GM18868 (cell line): ENCODE measurements at regions not wholly inside any gene's neighbourhood (a gene's known extent, or its start where the extent isn't known, plus 50 kb on each side); places are given as distances from the start of the nearest gene placed in this dataset.
"Not testable (repeated sequence)": the region's sequence is repeated elsewhere in the genome, so short reads cannot be mapped to it uniquely, and the experiment has no call there.

Experiments
- ATAC-seq: cut with Tn5 transposase; IDR thresholded peaks from one replicate; pipeline ENCODE4 v1.9.1; 2021; ENCODE audit warnings: mild to moderate bottlenecking, moderate library complexity; ENCODE audit not compliant: unreplicated experiment

DNA sequence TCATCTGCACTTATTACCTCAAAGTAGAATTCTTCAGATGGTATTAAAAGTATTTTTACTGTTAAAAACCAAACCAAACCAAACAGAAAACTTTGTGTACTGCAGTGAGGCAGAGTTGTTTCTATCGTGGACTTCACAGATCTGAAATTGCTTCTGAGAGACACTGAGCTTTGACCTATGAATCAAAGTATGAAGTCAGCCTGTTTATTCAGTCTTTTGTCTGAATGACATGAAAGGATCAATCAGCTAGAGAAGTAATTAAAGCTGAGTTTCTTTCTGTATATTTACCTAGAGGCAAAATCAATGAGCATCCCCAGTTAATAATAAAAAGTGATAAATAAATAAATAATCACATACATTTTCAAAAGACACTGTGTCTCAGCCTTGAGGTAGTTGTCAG is 2121.0 kb downstream of the PCDH7 start:
- no peak for ATAC-seq

DNA sequence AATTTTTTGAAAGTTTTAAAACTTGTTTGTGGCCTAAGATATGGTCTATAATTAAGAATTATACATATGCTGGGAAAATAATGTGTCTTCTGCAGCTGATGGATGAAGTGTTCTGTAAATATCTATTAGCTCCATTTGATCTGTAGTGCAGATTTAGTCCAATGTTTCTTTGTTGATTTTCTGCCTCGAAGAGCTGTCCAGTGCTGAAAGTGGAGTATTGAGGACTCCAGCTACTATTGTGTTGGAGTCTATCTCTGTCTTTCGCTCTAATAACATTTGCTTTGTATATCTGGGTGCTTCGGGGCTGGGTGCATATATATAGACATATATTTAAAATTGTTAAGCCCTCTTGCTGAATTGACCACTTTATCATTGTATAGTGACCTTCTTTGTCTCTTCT is 2127.3 kb downstream of the PCDH7 start:
- ATAC-seq, result no peak

DNA sequence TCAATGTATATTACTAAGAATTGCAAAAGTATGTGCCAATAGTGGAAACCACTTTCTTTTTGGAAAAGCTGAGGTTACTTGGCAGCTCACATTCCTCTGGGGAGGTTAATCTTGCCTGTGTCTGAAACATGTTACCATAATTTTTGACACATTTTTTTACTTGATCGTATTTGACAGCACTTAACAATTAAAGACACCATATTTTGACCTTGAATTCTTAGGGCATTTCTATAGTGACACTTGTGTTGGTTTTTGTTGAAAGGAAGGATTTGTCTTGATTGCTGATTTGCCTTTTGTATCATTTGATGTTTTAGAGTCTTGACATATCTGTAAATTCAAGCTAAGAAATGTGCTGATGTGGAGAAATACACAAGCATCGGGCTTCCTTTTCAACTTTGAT is 2135.5 kb downstream of the PCDH7 start:
- no peak for ATAC-seq

DNA sequence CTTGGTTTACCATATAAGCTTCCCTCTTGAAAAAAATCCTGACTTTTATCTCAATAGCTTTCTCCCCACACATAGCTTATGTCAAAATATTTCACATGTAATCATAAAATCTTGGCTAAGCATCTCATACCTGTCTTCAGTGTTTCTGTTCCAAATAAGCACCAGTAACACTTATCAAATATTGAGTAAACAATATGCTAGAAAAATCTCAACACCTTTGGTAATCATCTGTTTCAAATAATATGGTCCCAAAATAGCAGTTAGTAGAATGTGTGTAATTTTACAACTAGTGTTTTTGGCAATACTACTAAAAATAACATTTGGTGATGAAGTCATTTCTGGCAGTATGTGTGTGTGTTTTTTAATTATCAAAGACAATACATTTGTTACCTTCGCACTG is 2138.2 kb downstream of the PCDH7 start:
- no peak for ATAC-seq

DNA sequence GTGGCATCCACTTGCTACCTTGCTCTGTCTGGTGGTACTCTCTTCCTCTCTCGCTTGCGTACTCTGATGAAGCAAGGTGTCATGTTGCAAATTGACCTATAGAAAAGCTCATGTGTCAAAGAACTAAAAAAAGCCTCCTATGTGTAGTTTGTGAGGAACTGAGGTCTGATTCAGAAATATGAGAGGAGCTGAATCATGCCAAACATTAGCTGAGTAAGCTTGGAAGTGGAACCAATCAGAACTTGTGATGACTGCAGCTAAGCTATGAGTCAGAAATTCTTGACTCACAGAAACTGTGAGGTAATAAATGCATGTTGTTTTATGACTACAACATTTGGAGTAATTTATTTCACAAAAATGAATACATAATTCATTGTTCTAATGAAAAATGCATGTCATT is 2138.8 kb downstream of the PCDH7 start:
- ATAC-seq, result no peak

DNA sequence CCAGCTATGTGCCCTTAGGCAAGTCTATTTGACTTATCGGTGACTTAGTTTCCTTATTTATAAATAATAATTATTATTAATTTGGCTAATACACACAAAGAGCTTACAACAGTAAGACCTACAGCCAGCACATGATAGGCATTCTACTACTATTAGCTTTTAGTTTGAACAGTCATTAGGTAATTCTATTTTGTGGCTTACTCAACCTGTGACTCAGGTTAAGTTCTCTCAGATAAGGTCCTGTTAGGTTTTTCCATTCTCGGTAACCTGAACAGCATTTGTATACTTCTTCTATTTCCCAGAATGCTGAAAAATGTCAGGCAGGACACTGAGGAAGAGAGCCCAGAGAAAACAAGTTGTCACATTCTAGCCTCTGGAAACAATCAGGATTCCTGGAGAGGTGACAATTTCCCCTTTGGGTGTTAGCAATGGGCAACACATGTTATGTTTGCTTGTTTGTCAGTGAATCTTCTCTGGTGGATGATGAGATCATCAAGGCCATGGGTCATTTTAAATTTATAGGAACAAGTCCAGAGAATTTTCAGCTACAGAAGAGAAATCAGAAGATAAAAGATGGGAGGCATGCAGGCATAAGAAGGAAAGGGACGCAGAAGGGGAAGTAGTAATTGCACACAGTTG is 2144.7 kb downstream of the PCDH7 start:
- no peak for ATAC-seq

DNA sequence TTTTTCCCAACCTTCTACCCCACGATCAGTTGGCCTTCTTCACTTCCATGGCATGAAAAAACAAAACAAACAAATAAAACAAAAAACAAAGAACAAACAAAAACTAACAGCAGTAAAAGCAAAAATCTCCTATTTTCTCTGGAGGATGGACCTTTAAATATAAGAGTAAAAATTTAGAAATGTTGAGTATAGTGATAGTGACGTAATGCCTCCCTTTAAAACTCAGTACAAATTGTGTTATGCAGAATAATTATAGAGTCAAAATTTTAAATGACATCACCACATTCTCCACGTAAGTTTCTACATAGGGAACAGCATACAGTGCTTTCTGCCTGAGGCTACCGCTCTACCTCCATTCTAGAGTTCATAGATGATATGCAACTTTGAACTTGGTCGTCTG is 2156.4 kb downstream of the PCDH7 start:
- ATAC-seq, result no peak

DNA sequence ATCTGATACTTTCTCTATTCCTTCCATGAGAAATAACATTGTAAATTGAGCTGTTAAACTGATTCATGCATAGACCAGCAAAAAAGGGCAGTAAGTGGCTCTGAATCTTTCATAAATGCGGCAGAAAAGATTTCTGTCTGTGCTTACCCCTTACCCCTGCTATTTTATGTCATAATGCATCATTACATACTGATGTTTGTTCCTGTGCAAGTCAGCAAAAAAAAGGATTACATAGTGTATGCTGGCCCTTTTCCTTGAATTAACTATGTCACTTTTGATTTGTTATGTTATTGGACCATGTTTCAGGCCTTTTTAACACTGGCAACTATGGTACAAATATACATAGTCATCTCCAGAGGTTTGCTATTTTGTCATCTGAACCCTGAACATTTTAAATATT is 2159.7 kb downstream of the PCDH7 start:
- ATAC-seq, result no peak

DNA sequence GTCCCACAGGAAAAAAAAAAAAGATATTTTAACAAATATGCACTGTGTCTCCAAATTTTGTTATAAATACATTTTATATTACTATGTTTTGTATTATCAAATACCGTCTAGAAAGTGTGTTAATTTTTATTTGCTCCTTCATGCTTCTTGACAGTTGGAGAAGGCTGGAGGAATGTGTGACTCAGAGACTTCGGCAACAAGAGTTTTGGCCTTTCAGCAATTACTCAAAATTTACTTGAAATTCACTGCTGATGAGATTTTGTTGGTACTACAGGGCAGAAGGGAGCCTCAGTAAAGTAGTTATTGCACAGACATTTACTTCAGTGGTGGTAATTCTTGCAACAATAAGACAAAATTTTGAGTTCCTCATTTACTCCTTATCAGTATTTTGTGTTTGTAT is 2164.0 kb downstream of the PCDH7 start:
- ATAC-seq, result no peak

DNA sequence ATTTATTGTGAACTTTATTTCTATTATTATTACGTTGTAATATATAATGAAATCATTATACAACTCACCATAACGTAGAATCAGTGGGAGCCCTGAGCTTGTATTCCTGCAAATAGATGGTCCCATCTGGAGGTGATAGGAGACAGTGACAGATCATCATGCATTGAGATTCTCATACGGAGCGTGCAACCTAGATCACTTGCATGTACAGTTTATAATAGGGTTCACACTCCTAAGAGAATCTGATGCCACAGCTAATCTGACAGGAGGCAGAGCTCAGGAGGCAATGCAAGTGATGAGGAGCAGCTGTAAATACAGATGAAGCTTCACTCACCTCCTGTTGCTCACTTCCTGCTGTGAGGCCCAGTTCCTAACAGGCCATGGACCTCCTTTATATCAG is 2170.2 kb downstream of the PCDH7 start:
- ATAC-seq, result no peak

DNA sequence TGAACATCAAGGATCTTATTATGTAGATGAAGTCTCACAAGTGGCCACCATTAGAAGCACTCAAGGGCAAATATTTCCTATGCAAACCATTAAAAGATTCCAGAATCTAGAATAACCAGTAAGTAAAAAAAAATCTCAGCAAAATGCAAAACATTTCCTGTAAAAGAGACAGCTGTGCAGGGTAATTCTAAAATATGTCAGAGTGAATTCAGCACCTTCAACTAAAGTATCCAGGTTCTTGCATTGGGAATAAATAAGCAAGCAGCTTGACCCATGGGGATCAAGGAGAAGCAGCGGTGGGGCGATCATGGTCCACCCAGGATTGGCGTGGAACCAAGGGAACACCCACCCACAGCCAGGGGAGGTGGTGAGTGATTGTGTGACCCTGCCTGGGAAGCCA is 2188.9 kb downstream of the PCDH7 start:
- ATAC-seq, result no peak

DNA sequence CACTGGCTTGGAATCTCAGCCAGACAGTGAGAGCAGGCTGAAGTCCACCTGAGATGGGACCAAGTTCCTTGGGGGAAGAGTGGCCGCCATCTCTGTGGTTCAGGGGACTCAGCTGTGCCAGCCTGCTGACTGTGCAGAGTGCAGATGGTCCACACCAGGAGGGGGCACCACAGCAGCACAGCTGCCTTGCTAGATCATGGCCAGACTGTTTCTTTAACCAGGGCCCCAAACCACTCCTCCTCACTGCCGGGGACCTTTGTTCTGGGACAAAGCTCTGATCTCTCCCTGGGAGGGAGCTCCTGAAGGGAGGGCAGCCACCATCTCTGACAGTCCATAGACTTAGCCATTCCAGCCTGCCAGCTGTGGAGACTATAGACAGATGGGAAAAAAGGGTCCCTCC is 2189.6 kb downstream of the PCDH7 start:
- no peak for ATAC-seq

DNA sequence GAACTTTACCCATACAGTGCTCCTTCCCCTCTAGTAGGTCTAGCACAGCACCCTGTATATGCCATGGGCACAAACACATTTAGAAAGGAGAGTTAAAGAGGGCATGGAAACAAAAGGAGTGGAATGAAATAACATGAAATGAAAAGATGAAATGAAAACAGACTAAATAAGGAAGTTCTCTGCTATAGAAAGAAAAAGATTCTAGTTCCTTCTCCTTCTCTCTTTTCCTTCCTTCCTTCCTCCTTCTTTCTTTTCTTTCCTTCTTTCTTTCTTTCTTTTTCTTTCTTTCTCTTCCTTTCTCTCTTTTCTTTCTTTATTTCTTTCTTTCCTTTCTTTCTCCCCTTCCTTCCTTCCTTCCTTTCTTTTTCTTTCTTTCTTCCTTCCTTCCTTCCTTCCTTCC is 2197.4 kb downstream of the PCDH7 start:
- ATAC-seq, result no peak

DNA sequence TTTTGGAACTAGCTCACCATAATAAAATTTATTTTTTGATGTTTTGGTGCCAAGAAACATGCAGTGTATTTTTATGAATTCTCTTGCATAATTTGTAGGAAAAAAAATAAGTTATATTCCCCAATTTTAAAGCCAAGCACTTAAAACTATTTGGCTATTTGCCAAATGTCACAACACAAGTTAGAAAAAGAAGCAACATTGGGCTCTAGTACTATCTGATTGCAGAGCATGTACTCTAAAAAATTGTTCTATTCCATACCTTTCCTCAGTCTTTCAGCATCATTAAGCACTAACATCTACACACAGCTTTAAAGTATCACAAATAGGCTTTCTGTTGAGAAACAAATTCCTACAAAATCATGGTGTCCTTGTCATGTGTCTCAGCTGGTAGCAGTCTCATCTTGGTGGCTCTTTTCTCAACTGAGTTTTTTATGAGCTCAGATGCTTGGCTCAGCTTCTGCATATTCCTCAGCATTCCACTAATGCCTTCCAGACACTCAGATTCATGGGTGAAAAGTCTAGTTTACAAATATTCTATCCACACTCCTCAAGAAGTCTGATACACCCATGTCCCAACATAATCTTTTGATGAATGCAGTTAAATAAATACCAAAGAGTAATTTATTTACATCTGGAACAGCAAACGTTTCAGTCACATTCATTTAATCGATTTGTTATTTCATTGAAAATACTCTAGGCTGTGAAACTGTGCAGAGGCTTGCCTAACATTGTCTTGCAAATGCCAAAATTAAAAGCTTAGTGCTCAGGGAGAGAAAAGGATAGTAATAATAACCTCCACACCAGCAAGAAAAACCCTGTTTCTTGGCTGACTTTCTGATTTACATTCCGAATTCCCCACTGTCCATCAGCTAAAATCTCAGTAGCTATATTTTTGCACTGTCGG is 2209.9 kb downstream of the PCDH7 start:
- no peak for ATAC-seq

DNA sequence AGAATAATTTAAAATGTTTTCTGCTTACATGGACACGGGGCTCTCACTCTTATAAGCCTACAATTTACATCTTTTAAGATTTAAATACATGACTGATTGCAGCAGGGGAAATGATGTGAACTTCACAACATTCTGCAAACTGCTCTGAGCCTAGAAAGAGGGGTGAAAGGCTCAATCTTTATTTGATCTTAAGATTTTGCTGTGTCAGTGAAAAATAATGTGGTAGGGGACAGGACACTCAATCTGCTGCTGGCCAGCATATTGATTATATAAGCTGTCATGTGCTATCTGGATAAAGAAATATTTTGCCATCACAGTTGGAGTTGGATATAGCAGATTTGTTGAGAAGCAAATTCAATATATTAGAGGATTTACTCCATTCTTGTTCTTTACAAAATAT is 2210.5 kb downstream of the PCDH7 start:
- no peak for ATAC-seq

DNA sequence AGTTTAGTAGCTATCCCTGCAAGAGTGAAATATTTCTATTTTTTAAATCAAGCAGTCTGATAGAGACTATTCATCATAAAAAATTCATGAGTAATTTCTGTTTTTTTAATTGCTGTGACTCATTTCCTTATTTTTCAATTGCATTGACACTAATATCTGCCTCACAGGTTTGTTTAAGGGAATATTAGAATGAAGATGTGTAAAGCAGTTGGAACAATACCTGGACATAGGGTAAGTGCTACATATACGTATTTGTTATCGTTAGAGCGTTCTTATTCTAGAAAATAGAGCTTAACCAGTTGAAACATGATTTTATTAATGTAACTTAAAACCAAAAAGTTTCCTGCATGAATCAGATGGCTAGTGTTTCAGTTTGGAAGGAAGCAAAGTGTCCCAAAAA is 2211.3 kb downstream of the PCDH7 start:
- ATAC-seq, result no peak

DNA sequence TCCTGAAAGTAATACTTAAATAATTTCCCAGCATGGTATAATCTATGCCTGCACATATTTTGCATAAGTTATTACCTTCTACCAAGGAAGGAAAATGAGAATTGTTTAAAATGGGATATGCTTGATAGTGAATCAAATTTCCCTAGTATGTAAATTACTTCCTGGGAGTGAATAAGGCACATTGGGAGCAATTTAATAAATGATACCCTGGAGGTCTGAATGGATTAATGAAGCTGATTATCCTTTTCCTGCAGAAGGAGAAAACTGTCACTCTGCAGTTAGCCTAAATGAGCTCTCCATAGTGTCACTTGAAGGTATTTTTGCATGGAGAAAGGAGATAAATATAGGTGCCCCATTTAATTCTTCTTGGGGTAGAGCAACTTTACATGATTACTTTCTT is 2212.0 kb downstream of the PCDH7 start:
- ATAC-seq, result no peak

DNA sequence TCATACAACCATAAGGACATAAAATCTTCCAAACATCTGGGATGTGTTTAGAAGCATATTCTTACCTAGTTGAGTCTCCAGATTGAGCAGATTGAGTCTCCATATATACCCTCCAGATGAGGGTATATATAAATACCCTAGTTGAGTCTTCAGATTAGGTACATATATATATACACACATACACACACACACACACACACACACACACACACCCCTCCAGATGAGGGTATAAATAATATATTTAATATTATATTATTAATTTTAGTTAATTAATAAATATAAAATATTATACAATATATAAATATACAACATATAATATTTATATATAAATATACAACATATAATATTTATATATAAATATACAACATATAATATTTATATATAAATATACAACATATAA is 2219.1 kb downstream of the PCDH7 start:
- ATAC-seq, result not testable (repeated sequence)

DNA sequence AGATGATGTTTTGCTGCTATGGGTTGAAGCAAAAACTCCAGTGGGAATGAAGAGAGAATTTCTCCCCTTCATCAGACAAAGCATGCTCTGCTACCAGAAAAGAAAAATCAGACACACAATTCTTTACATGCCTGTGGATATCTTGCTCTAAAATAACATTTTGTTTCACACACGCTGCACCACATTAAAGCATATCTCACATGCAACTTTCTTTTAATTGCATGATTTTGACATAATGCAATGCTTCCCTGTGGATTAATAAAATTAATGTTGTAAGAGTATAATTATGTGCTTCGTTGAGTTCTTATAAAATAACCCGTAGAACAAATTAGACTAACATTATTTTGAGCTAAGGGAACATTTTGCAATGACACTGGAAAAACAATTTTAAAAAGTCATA is 2230.7 kb downstream of the PCDH7 start:
- ATAC-seq, result no peak

DNA sequence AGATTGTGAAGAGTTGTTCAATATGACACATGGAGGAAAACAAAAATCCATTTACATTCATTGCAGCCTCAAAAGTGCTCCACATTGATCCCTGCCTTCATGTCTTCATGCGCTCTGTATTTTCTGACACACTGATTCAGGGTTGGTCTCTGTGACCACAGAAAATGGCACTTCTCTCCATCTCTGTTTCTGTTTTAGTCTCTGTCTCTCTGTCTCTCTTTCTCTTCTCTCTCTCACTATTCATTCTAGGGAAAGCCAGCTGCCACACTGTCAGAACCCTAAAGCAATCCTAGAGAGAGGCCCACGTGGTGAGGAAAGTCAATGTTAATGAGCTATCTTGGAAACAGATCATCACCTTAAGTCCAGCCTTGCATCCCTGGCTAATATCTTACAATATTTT is 2238.4 kb downstream of the PCDH7 start:
- no peak for ATAC-seq

DNA sequence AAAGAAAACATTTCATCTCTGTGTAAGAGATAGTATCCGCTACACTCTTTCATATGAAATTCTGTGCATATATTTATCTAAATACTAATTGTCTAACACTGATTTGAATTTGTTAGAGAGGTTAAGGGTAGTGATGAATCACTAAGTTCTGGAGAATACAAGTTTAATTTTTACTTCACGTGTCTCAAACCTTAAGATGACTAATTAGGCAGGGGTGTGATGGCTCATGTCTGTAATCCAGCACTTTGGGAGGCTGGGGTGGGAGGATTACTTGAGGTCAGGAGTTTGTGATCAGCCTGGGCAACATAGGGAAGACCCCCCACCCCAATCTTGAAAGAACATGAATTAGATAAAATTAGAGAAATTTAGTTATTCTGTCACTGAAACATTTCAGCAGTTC is 2241.9 kb downstream of the PCDH7 start:
- no peak for ATAC-seq

DNA sequence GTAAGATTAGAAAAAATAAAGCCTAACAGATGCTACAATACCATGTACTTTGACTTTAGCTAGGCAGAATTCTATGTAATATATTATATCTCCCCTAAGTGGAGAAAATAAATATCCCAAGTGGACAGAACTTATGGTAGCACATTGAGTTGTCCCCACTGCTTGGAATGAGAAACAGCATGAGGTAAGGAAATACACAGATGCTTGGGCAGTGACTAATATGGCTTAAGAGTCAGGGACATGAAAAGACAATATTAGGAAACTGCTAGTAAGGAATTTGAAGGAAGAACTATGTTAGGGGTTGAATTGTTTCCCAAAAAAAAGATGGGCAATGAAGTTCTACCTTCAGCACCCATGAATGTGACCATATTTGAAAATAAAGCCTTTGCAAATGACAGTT is 2265.1 kb downstream of the PCDH7 start:
- no peak for ATAC-seq

DNA sequence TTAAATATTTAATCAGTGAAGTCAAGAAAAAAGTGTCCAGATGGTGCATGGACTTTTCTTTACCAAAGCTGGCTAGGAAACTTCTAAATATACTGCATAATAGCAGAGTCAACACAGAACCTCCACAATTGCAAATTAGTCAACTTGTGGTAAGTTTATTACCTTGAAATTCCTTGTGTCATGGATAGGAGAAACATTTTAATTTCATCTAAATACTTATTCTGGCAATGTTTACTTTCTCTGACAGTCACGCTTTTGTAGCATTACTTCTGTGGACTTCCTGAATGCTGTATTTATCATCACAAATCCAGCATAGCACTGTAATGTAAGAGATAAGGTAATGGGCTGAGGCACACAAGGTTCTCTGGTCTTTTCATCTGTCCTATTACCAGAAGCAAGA is 2266.1 kb downstream of the PCDH7 start:
- ATAC-seq, result no peak
